Thoracic aorta (tissue), 2 donors: ENCODE measurements at regions not wholly inside any gene's neighbourhood (a gene's known extent, or its start where the extent isn't known, plus 50 kb on each side); places are given as distances from the start of the nearest gene placed in this dataset.

ENCODE experiments used
- ATAC-seq: fragments of 150-250 bp; one replicate; pipeline ENCODE4 v1.8.0; 2017; ENCODE audit warnings: low read depth; ENCODE audit not compliant: insufficient number of reproducible peaks, low FRiP score
- DNase-seq: peaks from one replicate; pipeline ENCODE4 v3.0.0-alpha.2; 2020; ENCODE audit warnings: low spot score
- H3K27ac ChIP-seq, 2 donors: fragments of 200-600 bp; sonication (generic); 1 replicate in 1 of 2; 2 replicates in 1 of 2; pipeline ENCODE4 v1.5.1; 2016; ENCODE audit warnings: mild to moderate bottlenecking in 2 of 2, moderate library complexity in 2 of 2
- H3K27me3 ChIP-seq: fragments of 200-600 bp; sonication (generic); replicated peaks from 2 replicates; pipeline ENCODE4 v1.6.0; 2016; ENCODE audit warnings: mild to moderate bottlenecking; ENCODE audit not compliant: insufficient read depth
- H3K36me3 ChIP-seq: fragments of 200-600 bp; sonication (generic); one replicate; pipeline ENCODE4 v1.5.1; 2016
- H3K4me1 ChIP-seq, 2 donors: fragments of 200-600 bp; sonication (generic); 1 replicate in 1 of 2; 2 replicates in 1 of 2; pipeline versions ENCODE4 v1.5.1 to v1.6.0; 2016; ENCODE audit warnings: low read depth in 2 of 2, mild to moderate bottlenecking in 1 of 2; ENCODE audit not compliant: control insufficient read depth in 1 of 2
- H3K4me3 ChIP-seq: fragments of 200-600 bp; sonication (generic); 2 replicates; pipeline ENCODE4 v1.5.1; 2016; ENCODE audit warnings: mild to moderate bottlenecking
- H3K9me3 ChIP-seq: fragments of 200-600 bp; sonication (generic); 2 replicates; pipeline ENCODE4 v1.5.1; 2016
- TF ChIP-seq, protein P1 (sequence below): fragments of 200-600 bp; sonication (generic); IDR thresholded peaks from one replicate; pipeline ENCODE4 v1.5.1; 2019; ENCODE audit warnings: antibody characterized with exemption

DNA sequence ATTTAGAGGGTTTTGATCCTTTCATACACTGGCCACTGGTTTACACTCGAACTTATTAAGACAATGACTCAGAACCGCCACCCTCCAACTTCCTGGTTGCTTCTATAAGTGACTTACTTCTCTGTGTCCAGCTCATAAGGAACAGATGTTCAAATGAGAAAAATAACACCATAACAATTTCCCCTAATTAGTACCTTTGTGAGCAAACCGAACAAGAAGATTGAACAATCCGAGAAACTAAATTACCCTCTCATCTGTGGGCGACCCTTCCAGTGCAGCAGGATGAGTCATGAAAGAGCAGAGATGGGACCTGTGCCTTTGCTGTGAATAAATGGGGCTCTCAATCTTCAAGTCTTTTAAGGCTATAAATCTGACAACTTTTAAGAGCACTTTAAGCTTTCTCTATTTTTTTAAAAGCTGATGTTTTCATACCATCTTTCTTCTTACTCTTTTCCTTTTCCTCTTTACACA, 146.8 kb upstream of the RASSF8 start:
- Histone ChIP-seq H3K9me3 (no peaks in the 10 kb centered on the region), H3K4me1 (no peaks in the 10 kb centered on the region), H3K27me3 (no peaks in the 10 kb centered on the region), H3K4me3 (no peak overlapping the region), H3K27ac (no peak overlapping the region), H3K36me3 (no peaks in the 10 kb centered on the region)
- no peak for ATAC-seq
- no peak for DNase-seq
- TF ChIP-seq, protein P1, sequence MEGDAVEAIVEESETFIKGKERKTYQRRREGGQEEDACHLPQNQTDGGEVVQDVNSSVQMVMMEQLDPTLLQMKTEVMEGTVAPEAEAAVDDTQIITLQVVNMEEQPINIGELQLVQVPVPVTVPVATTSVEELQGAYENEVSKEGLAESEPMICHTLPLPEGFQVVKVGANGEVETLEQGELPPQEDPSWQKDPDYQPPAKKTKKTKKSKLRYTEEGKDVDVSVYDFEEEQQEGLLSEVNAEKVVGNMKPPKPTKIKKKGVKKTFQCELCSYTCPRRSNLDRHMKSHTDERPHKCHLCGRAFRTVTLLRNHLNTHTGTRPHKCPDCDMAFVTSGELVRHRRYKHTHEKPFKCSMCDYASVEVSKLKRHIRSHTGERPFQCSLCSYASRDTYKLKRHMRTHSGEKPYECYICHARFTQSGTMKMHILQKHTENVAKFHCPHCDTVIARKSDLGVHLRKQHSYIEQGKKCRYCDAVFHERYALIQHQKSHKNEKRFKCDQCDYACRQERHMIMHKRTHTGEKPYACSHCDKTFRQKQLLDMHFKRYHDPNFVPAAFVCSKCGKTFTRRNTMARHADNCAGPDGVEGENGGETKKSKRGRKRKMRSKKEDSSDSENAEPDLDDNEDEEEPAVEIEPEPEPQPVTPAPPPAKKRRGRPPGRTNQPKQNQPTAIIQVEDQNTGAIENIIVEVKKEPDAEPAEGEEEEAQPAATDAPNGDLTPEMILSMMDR, result no peak

DNA sequence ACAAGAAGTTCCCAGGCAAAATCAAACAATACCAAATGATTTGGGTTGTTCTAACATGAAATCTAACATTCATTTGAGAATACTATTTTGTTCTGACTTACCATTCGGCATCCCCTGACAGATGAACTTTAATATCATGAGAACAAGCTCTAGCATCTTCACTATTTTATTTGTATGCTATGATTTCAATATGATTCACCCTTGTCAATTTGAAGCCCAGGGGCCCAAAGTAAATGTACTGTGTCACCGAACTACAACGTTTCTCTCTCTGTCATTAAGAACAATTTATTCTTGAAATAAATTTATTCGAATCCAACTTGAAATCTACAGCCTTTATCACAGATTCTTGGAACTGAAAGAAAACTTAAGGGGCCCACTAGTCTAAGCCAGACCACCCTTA, 146.2 kb upstream of the RASSF8 start:
- Histone ChIP-seq H3K27ac (no peak overlapping the region), H3K27me3 (no peaks in the 10 kb centered on the region)
- ATAC-seq, result no peak

DNA sequence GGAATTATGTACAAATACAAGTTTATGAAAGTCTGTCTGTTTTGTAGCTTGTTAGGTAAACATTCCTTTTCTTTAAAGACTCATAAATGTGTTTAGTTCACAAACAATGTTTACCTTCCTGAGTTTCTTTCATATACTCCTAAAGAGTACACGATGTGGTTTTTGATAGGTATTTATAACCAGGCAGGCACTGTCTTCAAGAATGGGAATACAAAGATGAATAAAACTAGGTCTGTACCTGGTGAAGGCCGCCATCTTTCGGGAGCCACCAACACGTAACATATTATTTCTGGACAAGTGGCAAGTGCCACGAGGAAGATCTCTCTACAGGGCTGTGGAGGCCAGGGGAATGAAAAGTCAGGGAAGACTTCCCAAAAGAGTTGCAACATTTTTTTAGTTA, 144.6 kb upstream of the RASSF8 start:
- DNase-seq, result no peak
- no peaks in the 10 kb centered on the region for H3K27me3 ChIP-seq
- no peaks in the 10 kb centered on the region for H3K36me3 ChIP-seq
- H3K9me3 ChIP-seq, result no peaks in the 10 kb centered on the region
- TF ChIP-seq, protein P1, result no peak
- no peak for ATAC-seq
- H3K4me1 ChIP-seq, result no peaks in the 10 kb centered on the region
- H3K27ac ChIP-seq, result no peak overlapping the region
- H3K4me3 ChIP-seq, result no peak overlapping the region

More for the DNA sequence above, 146.2 kb upstream of the RASSF8 start:
- no peak for DNase-seq
- H3K4me3 ChIP-seq, result no peak overlapping the region
- H3K36me3 ChIP-seq, result no peaks in the 10 kb centered on the region
- H3K9me3 ChIP-seq, result no peaks in the 10 kb centered on the region
- H3K4me1 ChIP-seq, result no peaks in the 10 kb centered on the region
- TF ChIP-seq, protein P1, result no peak

DNA sequence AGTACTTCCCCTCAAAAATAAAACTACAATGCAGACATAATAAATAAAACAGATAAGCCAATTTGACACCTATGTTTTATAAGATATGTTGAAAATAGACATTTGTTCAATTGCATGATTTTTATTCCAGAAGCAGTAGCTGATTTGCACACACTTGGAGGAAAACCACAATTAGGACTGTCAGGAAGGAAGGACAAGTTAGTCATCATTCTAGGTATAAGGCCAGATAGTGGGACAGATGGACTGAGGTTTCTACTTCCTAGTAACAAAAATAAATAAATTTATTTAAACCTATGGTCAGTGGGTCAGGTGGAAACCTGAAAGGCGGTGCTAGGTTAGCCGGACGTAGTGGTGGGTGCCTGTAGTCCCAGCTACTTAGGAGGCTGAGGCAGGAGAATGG, 141.8 kb upstream of the RASSF8 start:
- H3K27me3 ChIP-seq, result no peaks in the 10 kb centered on the region
- no peak overlapping the region for H3K4me3 ChIP-seq
- no peaks in the 10 kb centered on the region for H3K4me1 ChIP-seq
- no peak overlapping the region for H3K27ac ChIP-seq
- no peaks in the 10 kb centered on the region for H3K9me3 ChIP-seq
- TF ChIP-seq, protein P1, result no peak
- no peak for ATAC-seq
- H3K36me3 ChIP-seq, result no peaks in the 10 kb centered on the region
- no peak for DNase-seq

DNA sequence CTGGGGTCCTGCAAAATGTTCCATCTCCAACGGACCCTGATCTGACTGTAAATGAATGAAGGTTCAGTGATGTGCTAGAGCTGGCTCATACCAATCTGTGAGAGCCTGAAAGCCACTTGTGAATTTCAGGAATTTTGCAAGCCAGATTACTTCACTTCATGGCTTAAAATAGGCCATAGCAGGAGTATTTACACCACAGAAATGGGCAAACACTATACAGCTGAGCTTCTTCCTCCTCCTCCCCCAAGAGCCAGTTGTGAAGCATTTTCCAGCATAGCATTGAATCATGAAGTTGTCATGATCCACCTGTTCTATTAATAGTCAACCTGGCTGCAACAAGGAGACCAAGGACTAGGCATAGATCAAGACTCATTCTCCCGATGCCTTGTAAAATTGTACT, 141.3 kb upstream of the RASSF8 start:
- no peaks in the 10 kb centered on the region for H3K27me3 ChIP-seq
- no peaks in the 10 kb centered on the region for H3K36me3 ChIP-seq
- no peak overlapping the region for H3K27ac ChIP-seq
- DNase-seq (no peak), ATAC-seq (no peak)
- TF ChIP-seq, protein P1, result no peak
- H3K4me3 ChIP-seq, result no peak overlapping the region
- no peaks in the 10 kb centered on the region for H3K9me3 ChIP-seq
- no peaks in the 10 kb centered on the region for H3K4me1 ChIP-seq
